ENCODE measurements at regions not wholly inside any gene's neighbourhood (a gene's known extent, or its start where the extent isn't known, plus 50 kb on each side); places are given as distances from the start of the nearest gene placed in this dataset.

DNA sequence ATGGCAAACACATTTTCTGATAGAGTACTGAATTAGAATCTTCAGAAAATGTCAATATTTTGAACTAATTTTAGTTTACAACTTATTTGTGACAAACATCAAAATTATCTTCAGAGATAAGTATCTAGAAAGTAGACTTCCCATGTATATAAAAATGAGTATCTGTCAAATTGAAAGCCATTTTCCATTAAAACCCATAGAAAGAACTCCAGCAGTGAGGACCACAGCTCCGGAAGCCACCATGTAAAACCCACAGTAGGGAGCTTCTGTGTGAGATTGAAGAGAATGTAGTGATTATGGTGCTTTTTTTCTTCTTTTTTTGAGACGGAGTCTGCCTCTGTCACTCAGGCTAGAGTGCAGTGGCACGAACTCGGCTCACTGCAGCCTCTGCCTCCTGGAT lies 687.0 kb downstream of the TYW1 start:
- Histone ChIP-seq H3K36me3 (no peaks in the 10 kb centered on the region), H3K4me1 (ENCODE audit: insufficient read depth) (no peaks in the 10 kb centered on the region), H3K27me3 (no peaks in the 10 kb centered on the region), H3K4me3 (no peak overlapping the region), H3K9me3 (no peaks in the 10 kb centered on the region), H3K27ac (no peak overlapping the region)
- intact Hi-C loops (cut with DNase I): no loop called here
- DNase-seq: no peak
- no peak for TF ChIP-seq EP300 (IDR thresholded peaks at IDR 0.05)
- no peak for TF ChIP-seq POLR2A (IDR thresholded peaks at IDR 0.05)
- TF ChIP-seq, protein P1, sequence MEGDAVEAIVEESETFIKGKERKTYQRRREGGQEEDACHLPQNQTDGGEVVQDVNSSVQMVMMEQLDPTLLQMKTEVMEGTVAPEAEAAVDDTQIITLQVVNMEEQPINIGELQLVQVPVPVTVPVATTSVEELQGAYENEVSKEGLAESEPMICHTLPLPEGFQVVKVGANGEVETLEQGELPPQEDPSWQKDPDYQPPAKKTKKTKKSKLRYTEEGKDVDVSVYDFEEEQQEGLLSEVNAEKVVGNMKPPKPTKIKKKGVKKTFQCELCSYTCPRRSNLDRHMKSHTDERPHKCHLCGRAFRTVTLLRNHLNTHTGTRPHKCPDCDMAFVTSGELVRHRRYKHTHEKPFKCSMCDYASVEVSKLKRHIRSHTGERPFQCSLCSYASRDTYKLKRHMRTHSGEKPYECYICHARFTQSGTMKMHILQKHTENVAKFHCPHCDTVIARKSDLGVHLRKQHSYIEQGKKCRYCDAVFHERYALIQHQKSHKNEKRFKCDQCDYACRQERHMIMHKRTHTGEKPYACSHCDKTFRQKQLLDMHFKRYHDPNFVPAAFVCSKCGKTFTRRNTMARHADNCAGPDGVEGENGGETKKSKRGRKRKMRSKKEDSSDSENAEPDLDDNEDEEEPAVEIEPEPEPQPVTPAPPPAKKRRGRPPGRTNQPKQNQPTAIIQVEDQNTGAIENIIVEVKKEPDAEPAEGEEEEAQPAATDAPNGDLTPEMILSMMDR (IDR thresholded peaks at IDR 0.05): no peak
- WGBS, 3 donors: 92 to 94% (median 92%) methylated on average over 4 of the region's 4 CpGs

DNA sequence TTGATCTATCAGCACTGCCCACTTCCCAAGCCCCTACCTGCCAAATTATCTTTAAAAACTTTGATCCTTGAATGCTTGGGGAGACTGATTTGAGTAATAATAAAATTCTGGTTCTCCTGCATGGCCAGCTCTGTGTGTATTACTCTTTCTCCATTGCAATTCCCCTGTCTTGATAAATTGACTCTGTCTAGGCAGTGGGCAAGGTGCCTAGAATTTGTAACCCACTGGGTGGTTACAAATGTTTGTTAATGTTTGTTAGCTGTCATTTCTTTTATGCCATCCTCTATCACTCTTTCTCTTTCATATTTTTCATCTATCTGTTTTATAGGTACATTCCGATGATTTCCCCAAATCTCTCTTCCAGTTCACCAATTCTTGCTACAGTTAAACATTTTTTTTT lies 694.1 kb downstream of the TYW1 start:
- Histone ChIP-seq H3K27ac (no peak overlapping the region), H3K9me3 (no peaks in the 10 kb centered on the region), H3K4me1 (ENCODE audit: insufficient read depth) (peaks cover 1% of the 10 kb centered on the region), H3K4me3 (no peak overlapping the region), H3K36me3 (no peaks in the 10 kb centered on the region), H3K27me3 (no peaks in the 10 kb centered on the region)
- intact Hi-C loops (cut with DNase I): no loop called here
- TF ChIP-seq, protein P1 (IDR thresholded peaks at IDR 0.05): no peak
- TF ChIP-seq POLR2A (IDR thresholded peaks at IDR 0.05): no peak
- no peak for DNase-seq
- whole genome bisulfite sequencing, 3 donors: 97 to 100% (median 98%) methylated on average over 1 of the region's 1 CpG

DNA sequence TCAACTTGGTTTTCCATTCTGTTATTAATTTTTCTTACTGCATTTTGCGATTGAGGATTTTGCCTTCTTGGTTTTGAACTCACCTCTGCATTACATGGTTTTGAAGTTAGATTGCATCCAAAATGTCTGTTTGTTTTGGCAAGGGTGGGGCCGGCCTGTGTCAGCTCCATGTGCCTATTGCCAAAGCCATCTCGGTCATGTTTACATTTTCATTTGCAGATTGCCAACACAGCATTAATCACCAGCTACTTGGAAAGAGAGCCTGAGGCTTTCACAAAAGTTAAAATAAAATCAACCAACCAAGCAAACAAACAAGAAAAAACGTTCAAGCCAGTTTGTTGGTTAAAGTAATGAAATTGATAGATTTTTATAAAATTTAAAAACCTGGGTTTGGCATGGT lies 695.8 kb downstream of the TYW1 start:
- intact Hi-C loops (cut with DNase I): no loop called here
- Histone ChIP-seq H3K27ac (no peak overlapping the region), H3K36me3 (no peaks in the 10 kb centered on the region), H3K4me1 (ENCODE audit: insufficient read depth) (peaks cover 1% of the 10 kb centered on the region), H3K27me3 (no peaks in the 10 kb centered on the region), H3K4me3 (no peak overlapping the region), H3K9me3 (no peaks in the 10 kb centered on the region)
- no peak for DNase-seq
- 5 to 14% (median 10%) methylated on average over 4 of the region's 4 CpGs for WGBS, 3 donors
- no peak for TF ChIP-seq EP300 (IDR thresholded peaks at IDR 0.05)

DNA sequence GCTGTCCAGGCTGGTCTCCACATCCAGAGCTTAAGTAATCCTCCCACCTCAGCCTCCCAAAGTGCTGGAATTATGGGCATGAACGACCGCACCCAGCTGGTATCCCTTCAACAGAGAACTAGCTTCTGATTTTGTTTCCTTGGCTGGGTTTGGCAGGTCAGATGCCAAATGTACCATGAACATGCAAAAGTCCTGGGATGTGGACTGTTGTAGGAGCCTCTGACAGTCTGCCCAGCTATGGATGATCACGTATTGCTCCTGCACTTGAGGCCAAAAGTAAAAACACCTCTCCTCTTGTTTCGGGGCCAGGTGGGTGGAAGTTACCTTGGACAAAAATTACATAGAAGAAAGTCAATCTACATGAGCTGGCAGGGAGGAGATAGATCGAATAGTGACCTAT lies 699.5 kb downstream of the TYW1 start:
- intact Hi-C loops (cut with DNase I): no loop called here
- TF ChIP-seq, protein P1 (IDR thresholded peaks at IDR 0.05): no peak
- TF ChIP-seq EP300 (IDR thresholded peaks at IDR 0.05): no peak
- no peak for TF ChIP-seq POLR2A (IDR thresholded peaks at IDR 0.05)
- H3K4me3 ChIP-seq: no peak overlapping the region
- H3K27me3 ChIP-seq: no peaks in the 10 kb centered on the region
- WGBS, 3 donors: 84 to 86% (median 86%) methylated on average over 5 of the region's 5 CpGs
- no peaks in the 10 kb centered on the region for H3K36me3 ChIP-seq
- no peak overlapping the region for H3K27ac ChIP-seq
- H3K9me3 ChIP-seq: no peaks in the 10 kb centered on the region
- peaks cover 1% of the 10 kb centered on the region for H3K4me1 ChIP-seq (ENCODE audit: insufficient read depth)
- no peak for DNase-seq

DNA sequence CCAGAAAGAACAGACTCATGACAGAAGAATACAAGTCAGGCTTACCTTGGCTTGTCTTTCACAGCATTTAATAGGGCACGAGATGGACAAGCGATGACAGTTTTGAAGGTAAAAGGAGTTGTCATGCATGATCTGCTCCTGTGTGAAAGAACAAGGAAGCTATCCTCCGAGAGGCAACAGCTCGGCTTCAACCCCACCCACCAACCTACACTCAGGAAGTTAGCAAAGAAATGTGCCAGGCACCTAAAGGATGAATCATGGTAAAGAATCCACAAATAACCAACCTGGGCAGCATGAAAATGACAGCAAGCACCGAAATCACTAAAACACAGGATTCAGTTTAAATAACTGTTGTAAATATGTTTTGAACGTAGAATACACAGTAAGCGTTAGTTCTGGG lies 700.2 kb downstream of the TYW1 start:
- Histone ChIP-seq H3K4me3 (no peak overlapping the region), H3K36me3 (no peaks in the 10 kb centered on the region), H3K4me1 (ENCODE audit: insufficient read depth) (peaks cover 1% of the 10 kb centered on the region), H3K9me3 (no peaks in the 10 kb centered on the region), H3K27me3 (no peaks in the 10 kb centered on the region), H3K27ac (no peak overlapping the region)
- 83 to 84% (median 84%) methylated on average over 7 of the region's 7 CpGs for WGBS, 3 donors
- DNase-seq: no peak
- intact Hi-C loops (cut with DNase I): no loop called here
- TF ChIP-seq, protein P1 (IDR thresholded peaks at IDR 0.05): no peak
- TF ChIP-seq EP300 (IDR thresholded peaks at IDR 0.05) (no peak), POLR2A (IDR thresholded peaks at IDR 0.05) (no peak)

All from ovary (tissue), 7 donors.